LNCaP clone FGC (cell line): ENCODE measurements at regions not wholly inside any gene's neighbourhood (a gene's known extent, or its start where the extent isn't known, plus 50 kb on each side); places are given as distances from the start of the nearest gene placed in this dataset.

Experiments
- DNase-seq: peaks from one replicate; pipeline ENCODE4 v3.0.0-alpha.2; 2011; ENCODE audit warnings: low read depth
- H3K4me3 ChIP-seq: 2 replicates; pipeline ENCODE4 v1.5.1; 2011; ENCODE audit warnings: mild to moderate bottlenecking, low read depth, low read length, control low read depth
- TF ChIP-seq, protein P1 (sequence below): IDR thresholded peaks from 2 replicates; pipeline ENCODE4 v1.5.1; 2012; ENCODE audit warnings: mild to moderate bottlenecking; ENCODE audit not compliant: control insufficient read depth, insufficient read depth; ENCODE audit errors: extremely low read depth

GRCh38 chr1:81634294-81634693, 166.4 kb upstream of the ADGRL2 start:
- no peak overlapping the region for H3K4me3 ChIP-seq
- no peak for DNase-seq
- TF ChIP-seq, protein P1, sequence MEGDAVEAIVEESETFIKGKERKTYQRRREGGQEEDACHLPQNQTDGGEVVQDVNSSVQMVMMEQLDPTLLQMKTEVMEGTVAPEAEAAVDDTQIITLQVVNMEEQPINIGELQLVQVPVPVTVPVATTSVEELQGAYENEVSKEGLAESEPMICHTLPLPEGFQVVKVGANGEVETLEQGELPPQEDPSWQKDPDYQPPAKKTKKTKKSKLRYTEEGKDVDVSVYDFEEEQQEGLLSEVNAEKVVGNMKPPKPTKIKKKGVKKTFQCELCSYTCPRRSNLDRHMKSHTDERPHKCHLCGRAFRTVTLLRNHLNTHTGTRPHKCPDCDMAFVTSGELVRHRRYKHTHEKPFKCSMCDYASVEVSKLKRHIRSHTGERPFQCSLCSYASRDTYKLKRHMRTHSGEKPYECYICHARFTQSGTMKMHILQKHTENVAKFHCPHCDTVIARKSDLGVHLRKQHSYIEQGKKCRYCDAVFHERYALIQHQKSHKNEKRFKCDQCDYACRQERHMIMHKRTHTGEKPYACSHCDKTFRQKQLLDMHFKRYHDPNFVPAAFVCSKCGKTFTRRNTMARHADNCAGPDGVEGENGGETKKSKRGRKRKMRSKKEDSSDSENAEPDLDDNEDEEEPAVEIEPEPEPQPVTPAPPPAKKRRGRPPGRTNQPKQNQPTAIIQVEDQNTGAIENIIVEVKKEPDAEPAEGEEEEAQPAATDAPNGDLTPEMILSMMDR: no peak

DNA sequence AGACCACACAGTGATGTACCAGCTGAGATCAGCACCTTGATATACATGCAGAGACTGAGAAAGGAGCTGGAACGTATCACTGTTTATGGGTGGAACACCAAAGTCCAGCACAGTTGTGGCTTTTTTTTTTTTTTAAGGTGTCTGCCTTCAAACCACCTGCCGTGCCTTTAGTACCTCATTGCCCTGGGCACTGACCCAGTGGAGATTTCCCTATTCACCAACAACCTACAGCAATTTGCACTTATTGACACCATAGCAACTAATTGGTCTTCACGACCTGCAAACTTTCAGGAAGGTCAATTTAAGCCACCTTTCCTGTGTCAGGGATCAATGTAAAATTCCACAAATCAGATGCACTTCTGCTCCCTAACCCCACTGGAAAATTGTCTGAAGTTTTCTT, 181.6 kb upstream of the ADGRL2 start:
- no peak for DNase-seq
- TF ChIP-seq, protein P1: no peak
- no peak overlapping the region for H3K4me3 ChIP-seq

DNA sequence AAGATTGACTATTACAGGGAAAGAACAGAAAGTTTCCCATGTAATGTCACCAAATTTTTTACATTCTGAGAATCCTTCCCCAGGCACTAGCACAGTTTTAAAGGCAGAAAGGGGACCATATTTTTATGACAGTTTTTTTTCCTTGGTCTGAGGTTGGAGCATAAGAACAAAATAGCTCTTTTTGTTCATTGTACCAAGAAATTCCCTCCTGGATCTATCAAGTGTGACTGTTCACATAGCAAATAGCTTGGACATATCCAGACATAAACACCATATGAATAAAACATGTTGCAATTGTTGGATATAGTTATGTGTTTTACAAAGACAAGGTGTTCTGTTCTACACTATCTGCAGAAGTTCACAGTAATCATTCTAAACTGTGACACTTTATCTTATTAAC, 182.4 kb upstream of the ADGRL2 start:
- DNase-seq: no peak
- no peak overlapping the region for H3K4me3 ChIP-seq
- TF ChIP-seq, protein P1: no peak

- H3K4me3 ChIP-seq: no peak overlapping the region
- no peak for DNase-seq
- TF ChIP-seq, protein P1: no peak
Observed at GRCh38 chr1:81617308-81617967, 183.3 kb upstream of the ADGRL2 start.

GRCh38 chr1:81613803-81614202, 186.9 kb upstream of the ADGRL2 start:
- TF ChIP-seq, protein P1: no peak
- DNase-seq: no peak
- H3K4me3 ChIP-seq: no peak overlapping the region

DNA sequence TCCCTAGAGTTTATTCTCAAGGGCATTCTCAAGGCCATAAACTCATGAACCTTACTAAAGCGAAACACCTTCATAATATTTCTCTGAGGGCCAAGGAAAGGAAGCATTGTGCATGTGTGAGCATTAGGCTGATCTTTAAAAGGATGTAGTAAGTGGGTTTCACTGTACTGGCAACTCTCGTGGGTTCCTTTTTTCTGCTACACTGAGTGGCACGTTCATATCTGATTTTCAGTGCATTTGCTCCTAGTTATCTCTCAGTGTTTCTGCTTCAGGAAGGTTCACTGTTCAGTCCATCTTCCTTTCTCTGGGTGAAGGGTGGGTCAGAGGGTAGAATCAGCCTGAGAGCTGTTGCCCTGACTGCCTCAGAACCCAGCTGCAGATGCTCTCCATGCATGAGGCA, 192.8 kb upstream of the ADGRL2 start:
- TF ChIP-seq, protein P1: no peak
- DNase-seq: no peak
- H3K4me3 ChIP-seq: no peak overlapping the region

DNA sequence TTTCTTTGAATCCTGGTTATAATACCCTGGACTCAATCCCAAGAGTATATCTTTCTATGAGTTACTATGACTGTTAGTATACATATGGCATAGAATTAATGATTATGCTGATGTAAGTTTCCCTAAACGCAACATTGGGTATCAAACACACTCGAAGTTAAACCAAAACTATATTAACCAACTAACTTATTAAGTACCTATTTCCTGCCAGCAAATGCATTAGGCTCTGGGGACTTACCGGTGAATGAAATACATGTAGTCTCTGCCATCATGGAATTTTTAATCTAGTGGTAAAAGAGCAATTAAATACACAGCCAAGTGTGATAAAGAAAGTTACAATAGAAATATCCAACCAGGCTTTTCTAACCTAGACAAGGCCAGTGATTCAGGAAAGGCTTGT, 193.6 kb upstream of the ADGRL2 start:
- TF ChIP-seq, protein P1: no peak
- no peak for DNase-seq
- H3K4me3 ChIP-seq: no peak overlapping the region
